ENCODE measurements at regions not wholly inside any gene's neighbourhood (a gene's known extent, or its start where the extent isn't known, plus 50 kb on each side); places are given as distances from the start of the nearest gene placed in this dataset.

DNA sequence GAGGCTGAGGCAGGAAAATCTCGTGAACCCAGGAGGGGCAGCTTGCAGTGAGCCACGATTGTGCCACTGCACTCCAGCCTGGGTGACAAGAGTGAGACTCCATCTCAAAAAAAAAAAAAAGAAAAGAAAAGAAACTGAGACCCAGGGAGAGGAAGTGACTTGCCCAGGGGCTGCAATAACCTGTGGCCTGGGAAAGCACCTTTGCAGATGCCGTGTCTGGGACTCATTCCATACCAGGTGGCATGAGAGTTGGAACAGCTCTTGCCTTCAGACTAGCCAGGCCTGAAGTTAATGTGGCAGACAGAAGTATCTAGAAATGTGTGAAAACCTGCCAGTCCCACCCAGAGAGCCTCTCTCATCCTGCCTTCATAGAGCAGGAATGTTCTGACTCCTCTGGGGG lies 65.4 kb downstream of the PHETA1 start:
- TF ChIP-seq, protein P1, sequence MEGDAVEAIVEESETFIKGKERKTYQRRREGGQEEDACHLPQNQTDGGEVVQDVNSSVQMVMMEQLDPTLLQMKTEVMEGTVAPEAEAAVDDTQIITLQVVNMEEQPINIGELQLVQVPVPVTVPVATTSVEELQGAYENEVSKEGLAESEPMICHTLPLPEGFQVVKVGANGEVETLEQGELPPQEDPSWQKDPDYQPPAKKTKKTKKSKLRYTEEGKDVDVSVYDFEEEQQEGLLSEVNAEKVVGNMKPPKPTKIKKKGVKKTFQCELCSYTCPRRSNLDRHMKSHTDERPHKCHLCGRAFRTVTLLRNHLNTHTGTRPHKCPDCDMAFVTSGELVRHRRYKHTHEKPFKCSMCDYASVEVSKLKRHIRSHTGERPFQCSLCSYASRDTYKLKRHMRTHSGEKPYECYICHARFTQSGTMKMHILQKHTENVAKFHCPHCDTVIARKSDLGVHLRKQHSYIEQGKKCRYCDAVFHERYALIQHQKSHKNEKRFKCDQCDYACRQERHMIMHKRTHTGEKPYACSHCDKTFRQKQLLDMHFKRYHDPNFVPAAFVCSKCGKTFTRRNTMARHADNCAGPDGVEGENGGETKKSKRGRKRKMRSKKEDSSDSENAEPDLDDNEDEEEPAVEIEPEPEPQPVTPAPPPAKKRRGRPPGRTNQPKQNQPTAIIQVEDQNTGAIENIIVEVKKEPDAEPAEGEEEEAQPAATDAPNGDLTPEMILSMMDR (IDR thresholded peaks at IDR 0.05) = no peak
- no peak for TF ChIP-seq POLR2A (IDR thresholded peaks at IDR 0.05)

Measured in heart left ventricle (tissue), 13 donors.